Ishikawa (cell line): ENCODE measurements at regions not wholly inside any gene's neighbourhood (a gene's known extent, or its start where the extent isn't known, plus 50 kb on each side); places are given as distances from the start of the nearest gene placed in this dataset.

Source experiments
- CEBPB ChIP-seq: IDR thresholded peaks from 2 replicates; pipeline ENCODE4 v1.6.1; 2012
- CREB1 ChIP-seq: IDR thresholded peaks from 2 replicates; pipeline ENCODE4 v1.6.1; 2012; ENCODE audit warnings: low read depth
- EGR1 ChIP-seq: IDR thresholded peaks from 2 replicates; pipeline ENCODE4 v1.6.1; 2012
- EP300 ChIP-seq: IDR thresholded peaks from 2 replicates; pipeline ENCODE4 v1.6.1; 2012; ENCODE audit warnings: borderline replicate concordance
- FOXM1 ChIP-seq: IDR thresholded peaks from 2 replicates; pipeline ENCODE4 v1.6.1; 2012; ENCODE audit warnings: low read depth, borderline replicate concordance
- NFIC ChIP-seq: IDR thresholded peaks from 2 replicates; pipeline ENCODE4 v1.6.1; 2012
- RAD21 ChIP-seq: IDR thresholded peaks from 2 replicates; pipeline ENCODE4 v1.6.1; 2012; ENCODE audit warnings: low read depth
- TAF1 ChIP-seq: IDR thresholded peaks from 2 replicates; pipeline ENCODE4 v1.6.1; 2012; ENCODE audit warnings: low read depth, mild to moderate bottlenecking
- TCF12 ChIP-seq: IDR thresholded peaks from 2 replicates; pipeline ENCODE4 v1.6.1; 2012; ENCODE audit warnings: low read depth
- TEAD4 ChIP-seq: IDR thresholded peaks from 2 replicates; pipeline ENCODE4 v1.6.1; 2012
- YY1 ChIP-seq: IDR thresholded peaks from 2 replicates; pipeline ENCODE4 v1.6.1; 2012; ENCODE audit warnings: low read depth
- ZBTB7A ChIP-seq: IDR thresholded peaks from 2 replicates; pipeline ENCODE4 v1.6.1; 2012; ENCODE audit warnings: low read depth
- TF ChIP-seq, protein P1 (sequence below): IDR thresholded peaks from 2 replicates; pipeline ENCODE4 v1.6.1; 2012
- TF ChIP-seq, protein P2 (sequence below): IDR thresholded peaks from 2 replicates; pipeline ENCODE4 v1.6.1; 2012; ENCODE audit warnings: low read depth, mild to moderate bottlenecking
- TF ChIP-seq, protein P3 (sequence below): IDR thresholded peaks from 2 replicates; pipeline ENCODE4 v1.6.1; 2012

GRCh38 chr14:89614009-89614691 lies 197.1 kb upstream of the FOXN3 start:
- TF ChIP-seq CREB1 = no peak
- TF ChIP-seq, protein P1, sequence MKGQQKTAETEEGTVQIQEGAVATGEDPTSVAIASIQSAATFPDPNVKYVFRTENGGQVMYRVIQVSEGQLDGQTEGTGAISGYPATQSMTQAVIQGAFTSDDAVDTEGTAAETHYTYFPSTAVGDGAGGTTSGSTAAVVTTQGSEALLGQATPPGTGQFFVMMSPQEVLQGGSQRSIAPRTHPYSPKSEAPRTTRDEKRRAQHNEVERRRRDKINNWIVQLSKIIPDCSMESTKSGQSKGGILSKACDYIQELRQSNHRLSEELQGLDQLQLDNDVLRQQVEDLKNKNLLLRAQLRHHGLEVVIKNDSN = no peak
- TF ChIP-seq ZBTB7A = no peak
- no peak for TF ChIP-seq YY1
- no peak for TF ChIP-seq FOXM1
- no peak for TF ChIP-seq TEAD4
- TF ChIP-seq, protein P2, sequence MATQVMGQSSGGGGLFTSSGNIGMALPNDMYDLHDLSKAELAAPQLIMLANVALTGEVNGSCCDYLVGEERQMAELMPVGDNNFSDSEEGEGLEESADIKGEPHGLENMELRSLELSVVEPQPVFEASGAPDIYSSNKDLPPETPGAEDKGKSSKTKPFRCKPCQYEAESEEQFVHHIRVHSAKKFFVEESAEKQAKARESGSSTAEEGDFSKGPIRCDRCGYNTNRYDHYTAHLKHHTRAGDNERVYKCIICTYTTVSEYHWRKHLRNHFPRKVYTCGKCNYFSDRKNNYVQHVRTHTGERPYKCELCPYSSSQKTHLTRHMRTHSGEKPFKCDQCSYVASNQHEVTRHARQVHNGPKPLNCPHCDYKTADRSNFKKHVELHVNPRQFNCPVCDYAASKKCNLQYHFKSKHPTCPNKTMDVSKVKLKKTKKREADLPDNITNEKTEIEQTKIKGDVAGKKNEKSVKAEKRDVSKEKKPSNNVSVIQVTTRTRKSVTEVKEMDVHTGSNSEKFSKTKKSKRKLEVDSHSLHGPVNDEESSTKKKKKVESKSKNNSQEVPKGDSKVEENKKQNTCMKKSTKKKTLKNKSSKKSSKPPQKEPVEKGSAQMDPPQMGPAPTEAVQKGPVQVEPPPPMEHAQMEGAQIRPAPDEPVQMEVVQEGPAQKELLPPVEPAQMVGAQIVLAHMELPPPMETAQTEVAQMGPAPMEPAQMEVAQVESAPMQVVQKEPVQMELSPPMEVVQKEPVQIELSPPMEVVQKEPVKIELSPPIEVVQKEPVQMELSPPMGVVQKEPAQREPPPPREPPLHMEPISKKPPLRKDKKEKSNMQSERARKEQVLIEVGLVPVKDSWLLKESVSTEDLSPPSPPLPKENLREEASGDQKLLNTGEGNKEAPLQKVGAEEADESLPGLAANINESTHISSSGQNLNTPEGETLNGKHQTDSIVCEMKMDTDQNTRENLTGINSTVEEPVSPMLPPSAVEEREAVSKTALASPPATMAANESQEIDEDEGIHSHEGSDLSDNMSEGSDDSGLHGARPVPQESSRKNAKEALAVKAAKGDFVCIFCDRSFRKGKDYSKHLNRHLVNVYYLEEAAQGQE = no peak
- TF ChIP-seq TCF12 = no peak
- no peak for TF ChIP-seq EP300
- no peak for TF ChIP-seq RAD21
- no peak for TF ChIP-seq EGR1
- TF ChIP-seq TAF1 = no peak
- TF ChIP-seq NFIC = no peak
- TF ChIP-seq, protein P3, sequence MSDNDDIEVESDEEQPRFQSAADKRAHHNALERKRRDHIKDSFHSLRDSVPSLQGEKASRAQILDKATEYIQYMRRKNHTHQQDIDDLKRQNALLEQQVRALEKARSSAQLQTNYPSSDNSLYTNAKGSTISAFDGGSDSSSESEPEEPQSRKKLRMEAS = no peak
- no peak for TF ChIP-seq CEBPB

GRCh38 chr14:89613260-89614008 lies 196.4 kb upstream of the FOXN3 start:
- TF ChIP-seq FOXM1 (no peak), EGR1 (no peak), CEBPB (no peak), RAD21 (no peak), YY1 (no peak), ZBTB7A (no peak), TAF1 (no peak), EP300 (no peak), TCF12 (no peak), NFIC (no peak), CREB1 (no peak), TEAD4 (no peak)
- TF ChIP-seq, protein P3 = no peak
- TF ChIP-seq, protein P1 = no peak
- TF ChIP-seq, protein P2 = no peak

DNA sequence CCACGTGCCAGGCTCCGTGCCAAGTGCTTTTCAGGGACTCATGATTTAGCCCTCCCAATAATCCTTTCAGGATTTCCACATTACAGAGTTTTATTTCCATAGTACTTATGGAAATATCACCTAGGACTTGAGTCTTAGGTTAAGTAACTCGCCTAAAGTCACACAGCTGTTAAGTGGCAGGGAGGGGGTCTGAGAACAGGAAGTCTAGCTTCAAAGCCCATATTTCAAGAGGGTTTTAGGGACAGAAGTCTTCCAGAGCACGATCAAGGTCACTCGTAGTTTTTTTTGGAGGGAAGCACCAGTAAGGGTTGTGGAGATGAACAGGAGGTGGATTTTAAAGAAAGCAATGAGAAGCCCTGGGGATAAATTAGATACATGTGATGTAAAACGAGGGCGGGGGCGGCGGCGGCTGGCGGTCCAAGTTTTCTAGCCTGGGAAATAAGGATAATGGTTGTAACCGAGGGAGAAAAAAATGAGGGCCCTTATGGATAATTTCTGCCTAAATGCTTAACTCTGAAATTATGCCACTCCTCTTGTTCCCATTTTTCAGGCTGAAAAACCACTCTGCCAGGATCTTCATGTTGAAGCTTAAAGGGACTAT lies 192.6 kb upstream of the FOXN3 start:
- no peak for TF ChIP-seq CREB1
- no peak for TF ChIP-seq TEAD4
- no peak for TF ChIP-seq NFIC
- no peak for TF ChIP-seq RAD21
- TF ChIP-seq EP300 = no peak
- TF ChIP-seq, protein P1 = no peak
- TF ChIP-seq, protein P2 = no peak
- TF ChIP-seq CEBPB = no peak
- no peak for TF ChIP-seq TCF12
- TF ChIP-seq, protein P3 = no peak
- TF ChIP-seq EGR1 = no peak
- TF ChIP-seq YY1 = no peak
- TF ChIP-seq FOXM1 = no peak
- no peak for TF ChIP-seq TAF1
